A673 (cell line): ENCODE measurements at regions not wholly inside any gene's neighbourhood (a gene's known extent, or its start where the extent isn't known, plus 50 kb on each side); places are given as distances from the start of the nearest gene placed in this dataset.

Experiments
- EZH2 ChIP-seq: fragments of 200-600 bp; sonication (generic); IDR thresholded peaks from 2 replicates; pipeline ENCODE4 v1.6.1; 2017; ENCODE audit warnings: borderline replicate concordance, low read depth, mild to moderate bottlenecking, mixed read lengths, antibody characterized with exemption, low read length; ENCODE audit not compliant: poor library complexity, severe bottlenecking
- TF ChIP-seq, protein P1 (sequence below): fragments of 300-800, 200-600 bp; sonication (generic); conservative IDR thresholded peaks from 2 replicates; pipeline ENCODE4 v1.5.1; 2017; ENCODE audit warnings: low read depth, mild to moderate bottlenecking, antibody characterized with exemption, low read length, moderate library complexity, mixed read lengths

DNA sequence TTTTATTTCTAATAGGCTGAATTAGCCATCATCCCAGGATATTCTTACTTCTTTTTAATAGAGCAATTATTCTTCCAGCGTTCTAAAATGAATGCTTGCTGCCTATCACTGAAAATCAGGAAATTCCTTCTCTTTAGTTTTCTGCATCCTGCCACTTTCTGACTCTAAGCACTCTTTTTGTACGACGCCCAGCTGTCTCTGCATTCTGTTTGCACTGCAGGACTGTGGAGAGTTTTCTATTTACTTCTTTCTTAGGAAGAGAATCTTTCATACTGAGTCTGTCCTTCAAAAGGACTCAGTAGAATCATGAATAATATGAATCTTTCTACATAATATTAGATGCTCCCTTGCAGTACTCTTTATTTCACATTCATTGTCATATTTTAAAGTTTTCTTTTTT, 360.4 kb upstream of the DSEL start:
- TF ChIP-seq, protein P1, sequence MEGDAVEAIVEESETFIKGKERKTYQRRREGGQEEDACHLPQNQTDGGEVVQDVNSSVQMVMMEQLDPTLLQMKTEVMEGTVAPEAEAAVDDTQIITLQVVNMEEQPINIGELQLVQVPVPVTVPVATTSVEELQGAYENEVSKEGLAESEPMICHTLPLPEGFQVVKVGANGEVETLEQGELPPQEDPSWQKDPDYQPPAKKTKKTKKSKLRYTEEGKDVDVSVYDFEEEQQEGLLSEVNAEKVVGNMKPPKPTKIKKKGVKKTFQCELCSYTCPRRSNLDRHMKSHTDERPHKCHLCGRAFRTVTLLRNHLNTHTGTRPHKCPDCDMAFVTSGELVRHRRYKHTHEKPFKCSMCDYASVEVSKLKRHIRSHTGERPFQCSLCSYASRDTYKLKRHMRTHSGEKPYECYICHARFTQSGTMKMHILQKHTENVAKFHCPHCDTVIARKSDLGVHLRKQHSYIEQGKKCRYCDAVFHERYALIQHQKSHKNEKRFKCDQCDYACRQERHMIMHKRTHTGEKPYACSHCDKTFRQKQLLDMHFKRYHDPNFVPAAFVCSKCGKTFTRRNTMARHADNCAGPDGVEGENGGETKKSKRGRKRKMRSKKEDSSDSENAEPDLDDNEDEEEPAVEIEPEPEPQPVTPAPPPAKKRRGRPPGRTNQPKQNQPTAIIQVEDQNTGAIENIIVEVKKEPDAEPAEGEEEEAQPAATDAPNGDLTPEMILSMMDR = no peak
- TF ChIP-seq EZH2 = no peak
